Trophoblast cell (in vitro differentiated cells and primary cell): ENCODE measurements at regions not wholly inside any gene's neighbourhood (a gene's known extent, or its start where the extent isn't known, plus 50 kb on each side); places are given as distances from the start of the nearest gene placed in this dataset.

Experiments
- DNase-seq, 2 donors: peaks; one replicate each; pipeline ENCODE4 v3.0.0-alpha.2; 2016
- H2AFZ ChIP-seq: 2 replicates; pipeline ENCODE4 v1.6.1; 2013; ENCODE audit warnings: low read length, moderate library complexity, mild to moderate bottlenecking; ENCODE audit not compliant: insufficient read depth, poor library complexity
- H2AK5ac ChIP-seq: 2 replicates; pipeline ENCODE4 v1.6.1; 2013; ENCODE audit warnings: mild to moderate bottlenecking, low read length
- H2BK120ac ChIP-seq: 2 replicates; pipeline ENCODE4 v1.6.1; 2013; ENCODE audit warnings: low read length, mild to moderate bottlenecking, moderate library complexity; ENCODE audit not compliant: insufficient read depth, poor library complexity
- H2BK12ac ChIP-seq: 2 replicates; pipeline ENCODE4 v1.6.1; 2013; ENCODE audit warnings: mild to moderate bottlenecking, low read length, moderate library complexity
- H2BK5ac ChIP-seq: 2 replicates; pipeline ENCODE4 v1.6.1; 2013; ENCODE audit warnings: low read length, low read depth, moderate library complexity, mild to moderate bottlenecking; ENCODE audit not compliant: poor library complexity
- H3K14ac ChIP-seq: 2 replicates; pipeline ENCODE4 v1.6.1; 2013; ENCODE audit warnings: mild to moderate bottlenecking, low read length
- H3K18ac ChIP-seq: 2 replicates; pipeline ENCODE4 v1.6.1; 2013; ENCODE audit warnings: mild to moderate bottlenecking, low read length
- H3K23ac ChIP-seq: 2 replicates; pipeline ENCODE4 v1.6.1; 2013; ENCODE audit warnings: low read length
- H3K27ac ChIP-seq: 2 replicates; pipeline ENCODE4 v1.5.1; 2013; ENCODE audit warnings: low read depth, mild to moderate bottlenecking, inconsistent platforms, low read length, moderate library complexity
- H3K27me3 ChIP-seq: 2 replicates; pipeline ENCODE4 v1.6.1; 2013; ENCODE audit warnings: inconsistent platforms, mild to moderate bottlenecking, low read length, moderate library complexity; ENCODE audit not compliant: insufficient read depth
- H3K36me3 ChIP-seq, 2 experiments: 1 replicate in 1 of 2; 2 replicates in 1 of 2; pipeline ENCODE4 v1.6.1; 2013; ENCODE audit warnings: low read length in 2 of 2, mild to moderate bottlenecking in 2 of 2, moderate library complexity in 1 of 2; ENCODE audit not compliant: insufficient read depth in 2 of 2, control insufficient read depth in 1 of 2
- H3K4ac ChIP-seq: 2 replicates; pipeline ENCODE4 v1.6.1; 2013; ENCODE audit warnings: low read depth, mild to moderate bottlenecking, low read length, moderate library complexity
- H3K4me1 ChIP-seq, 2 experiments: 1 replicate in 1 of 2; 2 replicates in 1 of 2; pipeline ENCODE4 v1.6.1; 2013; ENCODE audit warnings: low read length in 2 of 2, mild to moderate bottlenecking in 2 of 2, moderate library complexity in 1 of 2; ENCODE audit not compliant: insufficient read depth in 2 of 2, control insufficient read depth in 1 of 2
- H3K4me2 ChIP-seq: 2 replicates; pipeline ENCODE4 v1.6.1; 2013; ENCODE audit warnings: inconsistent platforms, mild to moderate bottlenecking, low read length, moderate library complexity
- H3K4me3 ChIP-seq: 2 replicates; pipeline ENCODE4 v1.5.1; 2013; ENCODE audit warnings: mild to moderate bottlenecking, low read depth, low read length, inconsistent platforms
- H3K79me1 ChIP-seq: one replicate; pipeline ENCODE4 v1.6.1; 2013; ENCODE audit warnings: low read length
- H3K79me2 ChIP-seq: 2 replicates; pipeline ENCODE4 v1.6.1; 2013; ENCODE audit warnings: low read length, mild to moderate bottlenecking; ENCODE audit not compliant: control insufficient read depth, insufficient read depth, poor library complexity
- H3K9ac ChIP-seq: 2 replicates; pipeline ENCODE4 v1.6.1; 2013; ENCODE audit warnings: mild to moderate bottlenecking, low read length
- H3K9me3 ChIP-seq: 2 replicates; pipeline ENCODE4 v1.6.1; 2013; ENCODE audit warnings: low read depth, mild to moderate bottlenecking, control low read depth, inconsistent platforms, low read length; ENCODE audit not compliant: insufficient read depth
- H4K12ac ChIP-seq: 2 replicates; pipeline ENCODE4 v1.6.1; 2013; ENCODE audit warnings: low read depth, mild to moderate bottlenecking, low read length, moderate library complexity
- H4K8ac ChIP-seq: 2 replicates; pipeline ENCODE4 v1.6.1; 2013; ENCODE audit warnings: low read depth, mild to moderate bottlenecking, low read length, moderate library complexity
- H4K91ac ChIP-seq: one replicate; pipeline ENCODE4 v1.6.1; 2013; ENCODE audit warnings: low read depth, mild to moderate bottlenecking, low read length, moderate library complexity
- WGBS: extraction: QIAGEN DNeasy Blood & Tissue Kit; methylation state at CpG from one replicate; pipeline ENCODE4 v1.1.7; 2013; ENCODE audit warnings: missing lambda C conversion rate; ENCODE audit not compliant: insufficient read length, insufficient coverage; ENCODE audit errors: extremely low coverage; 5-methylcytosine and 5-hydroxymethylcytosine counted together

DNA sequence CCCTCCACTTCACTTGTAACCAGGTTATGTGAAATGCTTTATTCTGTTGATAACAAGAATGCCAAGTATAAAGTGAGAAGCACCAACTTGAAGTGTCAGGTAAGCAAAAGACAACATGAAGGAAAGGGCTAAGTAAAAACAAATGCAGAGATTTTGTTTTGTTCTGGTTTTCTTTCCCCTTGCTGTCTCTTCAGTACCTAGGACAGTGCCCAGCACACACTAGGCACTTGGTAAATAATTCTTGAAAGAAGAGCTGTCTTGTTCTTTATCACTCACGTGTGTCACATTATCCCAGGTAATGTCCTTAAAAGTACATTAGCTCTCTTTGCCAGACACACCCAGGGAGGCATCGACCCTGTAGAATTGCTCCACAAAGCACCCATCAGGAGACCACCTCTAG is 350.0 kb upstream of the IRAK1BP1 start:
- H3K4me3 ChIP-seq, result no peak overlapping the region
- H3K27ac ChIP-seq, result no peak overlapping the region
- no peaks in the 10 kb centered on the region for H3K9me3 ChIP-seq
- no peak overlapping the region for H3K14ac ChIP-seq
- no peak overlapping the region for H3K9ac ChIP-seq
- no peak overlapping the region for H4K8ac ChIP-seq
- H3K4me2 ChIP-seq, result no peak overlapping the region
- H4K91ac ChIP-seq, result no peak overlapping the region
- no peaks in the 10 kb centered on the region for H3K4me1 ChIP-seq
- H3K18ac ChIP-seq, result no peak overlapping the region
- no peaks in the 10 kb centered on the region for H3K79me1 ChIP-seq
- no peak overlapping the region for H2AK5ac ChIP-seq
- WGBS, result no CpG with 5 or more reads among the region's 2 CpGs
- no peak overlapping the region for H2AFZ ChIP-seq
- no peak overlapping the region for H4K12ac ChIP-seq
- no peaks in the 10 kb centered on the region for H3K79me2 ChIP-seq
- no peak overlapping the region for H2BK5ac ChIP-seq
- no peak for DNase-seq
- no peak overlapping the region for H3K4ac ChIP-seq
- no peak overlapping the region for H2BK120ac ChIP-seq
- no peak overlapping the region for H2BK12ac ChIP-seq
- no peak overlapping the region for H3K23ac ChIP-seq
- H3K27me3 ChIP-seq, result no peaks in the 10 kb centered on the region
- no peaks in the 10 kb centered on the region for H3K36me3 ChIP-seq

GRCh38 chr6:78523622-78524021 is 343.7 kb upstream of the IRAK1BP1 start:
- Histone ChIP-seq H3K27ac (no peak overlapping the region), H3K14ac (no peak overlapping the region), H2BK5ac (no peak overlapping the region), H3K4me1 (no peaks in the 10 kb centered on the region), H3K27me3 (no peaks in the 10 kb centered on the region), H3K79me2 (no peaks in the 10 kb centered on the region), H3K4ac (no peak overlapping the region), H3K18ac (no peak overlapping the region), H3K9me3 (no peaks in the 10 kb centered on the region), H2AFZ (no peak overlapping the region), H3K36me3 (no peaks in the 10 kb centered on the region), H2BK120ac (no peak overlapping the region), H3K4me3 (no peak overlapping the region), H3K4me2 (no peak overlapping the region), H3K9ac (no peak overlapping the region), H4K91ac (no peak overlapping the region), H2AK5ac (no peak overlapping the region), H3K23ac (no peak overlapping the region), H3K79me1 (no peaks in the 10 kb centered on the region), H4K12ac (no peak overlapping the region), H4K8ac (no peak overlapping the region), H2BK12ac (no peak overlapping the region)
- no peak for DNase-seq

- no peaks in the 10 kb centered on the region for H3K4me1 ChIP-seq
- no CpG with 5 or more reads among the region's 2 CpGs for WGBS
- no peaks in the 10 kb centered on the region for H3K27me3 ChIP-seq
Measured at GRCh38 chr6:78525976-78526375, 341.4 kb upstream of the IRAK1BP1 start.

DNA sequence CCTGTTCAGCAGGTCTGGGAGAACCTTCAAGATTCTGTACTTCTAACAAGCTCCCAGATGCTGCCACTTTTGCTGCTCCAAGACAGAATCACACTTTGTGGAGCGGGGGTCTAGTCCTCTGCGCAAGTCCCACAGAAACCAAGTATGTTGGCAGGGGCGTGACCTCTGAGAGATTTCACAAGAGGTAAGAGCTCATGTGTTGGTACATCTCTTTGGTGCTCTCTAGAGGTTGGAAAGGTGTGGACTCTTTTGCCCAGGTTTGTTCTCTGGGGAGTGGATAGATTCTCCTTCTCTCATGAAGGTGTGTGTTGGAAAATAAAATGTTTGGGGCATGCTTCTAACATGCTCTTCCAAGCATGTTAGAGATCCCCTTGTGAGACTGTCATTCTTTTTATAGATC is 340.9 kb upstream of the IRAK1BP1 start:
- Histone ChIP-seq H3K4me2 (no peak overlapping the region), H3K4ac (no peak overlapping the region), H3K79me1 (no peaks in the 10 kb centered on the region), H2AK5ac (no peak overlapping the region), H3K18ac (no peak overlapping the region), H4K91ac (no peak overlapping the region), H3K36me3 (no peaks in the 10 kb centered on the region), H3K4me3 (no peak overlapping the region), H3K23ac (no peak overlapping the region), H3K9me3 (no peaks in the 10 kb centered on the region), H3K79me2 (no peaks in the 10 kb centered on the region), H4K8ac (no peak overlapping the region), H3K27me3 (no peaks in the 10 kb centered on the region), H2BK5ac (no peak overlapping the region), H2BK12ac (no peak overlapping the region), H2AFZ (no peak overlapping the region), H4K12ac (no peak overlapping the region), H3K9ac (no peak overlapping the region), H2BK120ac (no peak overlapping the region), H3K14ac (no peak overlapping the region), H3K27ac (no peak overlapping the region), H3K4me1 (no peaks in the 10 kb centered on the region)
- DNase-seq, result no peak
- no CpG with 5 or more reads among the region's 3 CpGs for WGBS

More at GRCh38 chr6:78525976-78526375, 341.4 kb upstream of the IRAK1BP1 start:
- H3K9ac ChIP-seq, result no peak overlapping the region
- no peak overlapping the region for H3K14ac ChIP-seq
- H3K4me2 ChIP-seq, result no peak overlapping the region
- no peak for DNase-seq
- no peak overlapping the region for H4K91ac ChIP-seq
- H3K4me3 ChIP-seq, result no peak overlapping the region
- H4K12ac ChIP-seq, result no peak overlapping the region
- no peak overlapping the region for H3K23ac ChIP-seq
- no peak overlapping the region for H2BK120ac ChIP-seq
- H2AFZ ChIP-seq, result no peak overlapping the region
- no peak overlapping the region for H3K4ac ChIP-seq
- no peak overlapping the region for H3K27ac ChIP-seq
- no peaks in the 10 kb centered on the region for H3K79me1 ChIP-seq
- no peak overlapping the region for H3K18ac ChIP-seq
- H2BK12ac ChIP-seq, result no peak overlapping the region
- no peaks in the 10 kb centered on the region for H3K79me2 ChIP-seq
- no peaks in the 10 kb centered on the region for H3K9me3 ChIP-seq
- H3K36me3 ChIP-seq, result no peaks in the 10 kb centered on the region
- no peak overlapping the region for H2BK5ac ChIP-seq
- no peak overlapping the region for H4K8ac ChIP-seq
- no peak overlapping the region for H2AK5ac ChIP-seq
